Keratinocyte (primary cell): ENCODE measurements at regions not wholly inside any gene's neighbourhood (a gene's known extent, or its start where the extent isn't known, plus 50 kb on each side); places are given as distances from the start of the nearest gene placed in this dataset.

Experiments
- EZH2 ChIP-seq: IDR thresholded peaks from one replicate; pipeline ENCODE4 v1.6.1; 2012; ENCODE audit warnings: inconsistent platforms, mild to moderate bottlenecking, low read length, moderate library complexity
- TF ChIP-seq, protein P1 (sequence below), 3 experiments: IDR thresholded peaks in 1 of 3; conservative IDR thresholded peaks in 1 of 3; optimal IDR thresholded peaks in 1 of 3; 2 replicates in 2 of 3; 3 replicates in 1 of 3; pipeline versions ENCODE3 to v1.5.1; 2011; ENCODE audit warnings: low read length in 3 of 3, mild to moderate bottlenecking in 3 of 3, moderate library complexity in 2 of 3, control low read depth in 1 of 3, inconsistent platforms in 1 of 3; ENCODE audit not compliant: insufficient read depth in 2 of 3; ENCODE audit errors: extremely low read depth in 1 of 3

DNA sequence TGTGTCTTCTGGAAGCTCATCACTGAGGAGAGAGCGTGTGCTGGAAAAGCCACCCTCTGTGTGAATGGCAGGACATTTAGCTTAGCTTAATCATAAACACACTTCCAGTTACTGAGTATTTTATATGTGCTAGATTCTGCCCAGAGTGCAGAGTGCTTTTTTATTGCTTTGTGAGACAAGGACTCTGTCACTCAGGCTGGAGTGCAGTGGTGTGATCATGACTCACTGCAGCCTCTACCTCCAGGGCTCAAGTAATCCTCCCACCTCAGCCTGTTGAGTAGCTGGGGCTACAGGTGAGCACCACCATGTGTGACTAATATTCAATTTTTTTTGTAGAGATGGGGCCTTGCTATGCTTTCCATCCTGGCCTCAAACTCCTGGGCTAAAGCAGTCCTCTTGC lies 61.4 kb upstream of the IRX3 start:
- no peak for TF ChIP-seq EZH2
- TF ChIP-seq, protein P1, sequence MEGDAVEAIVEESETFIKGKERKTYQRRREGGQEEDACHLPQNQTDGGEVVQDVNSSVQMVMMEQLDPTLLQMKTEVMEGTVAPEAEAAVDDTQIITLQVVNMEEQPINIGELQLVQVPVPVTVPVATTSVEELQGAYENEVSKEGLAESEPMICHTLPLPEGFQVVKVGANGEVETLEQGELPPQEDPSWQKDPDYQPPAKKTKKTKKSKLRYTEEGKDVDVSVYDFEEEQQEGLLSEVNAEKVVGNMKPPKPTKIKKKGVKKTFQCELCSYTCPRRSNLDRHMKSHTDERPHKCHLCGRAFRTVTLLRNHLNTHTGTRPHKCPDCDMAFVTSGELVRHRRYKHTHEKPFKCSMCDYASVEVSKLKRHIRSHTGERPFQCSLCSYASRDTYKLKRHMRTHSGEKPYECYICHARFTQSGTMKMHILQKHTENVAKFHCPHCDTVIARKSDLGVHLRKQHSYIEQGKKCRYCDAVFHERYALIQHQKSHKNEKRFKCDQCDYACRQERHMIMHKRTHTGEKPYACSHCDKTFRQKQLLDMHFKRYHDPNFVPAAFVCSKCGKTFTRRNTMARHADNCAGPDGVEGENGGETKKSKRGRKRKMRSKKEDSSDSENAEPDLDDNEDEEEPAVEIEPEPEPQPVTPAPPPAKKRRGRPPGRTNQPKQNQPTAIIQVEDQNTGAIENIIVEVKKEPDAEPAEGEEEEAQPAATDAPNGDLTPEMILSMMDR (optimal IDR thresholded peaks at IDR 0.05 in 1 of 3, IDR thresholded peaks at IDR 0.05 in 1 of 3, conservative IDR thresholded peaks at IDR 0.05 in 1 of 3; ENCODE audit: extremely low read depth in 1 of 3, insufficient read depth in 2 of 3, low read length in 3 of 3), result no peak
